Dendritic cell treated with granulocyte-macrophage colony-stimulating factor and Interleukin-4, amounts not matched to agents 40 ng/mL and 50 ng/mL, for 4 days (primary cell): ENCODE measurements at regions not wholly inside any gene's neighbourhood (a gene's known extent, or its start where the extent isn't known, plus 50 kb on each side); places are given as distances from the start of the nearest gene placed in this dataset.

Source experiments
- H3K27ac Mint-ChIP-seq: one replicate; pipeline ENCODE4 v1.8.0; 2022; ENCODE audit warnings: mild to moderate bottlenecking, mixed read lengths
- H3K27me3 Mint-ChIP-seq: one replicate; pipeline ENCODE4 v1.8.0; 2022; ENCODE audit warnings: mild to moderate bottlenecking, mixed read lengths
- H3K36me3 Mint-ChIP-seq: one replicate; pipeline ENCODE4 v1.8.0; 2022; ENCODE audit warnings: low read depth, mixed read lengths
- H3K4me1 Mint-ChIP-seq: one replicate; pipeline ENCODE4 v1.8.0; 2022; ENCODE audit warnings: low read depth, mixed read lengths
- H3K4me3 Mint-ChIP-seq: one replicate; pipeline ENCODE4 v1.8.0; 2022; ENCODE audit warnings: mild to moderate bottlenecking, moderate library complexity, mixed read lengths
- H3K9me3 Mint-ChIP-seq: one replicate; pipeline ENCODE4 v1.8.0; 2022; ENCODE audit warnings: mixed read lengths
- intact Hi-C: fragments of 100-400 bp; cut with micrococcal nuclease; formaldehyde crosslinking; loops from one replicate; pipeline ENCODE4 v1.15.0; 2022

DNA sequence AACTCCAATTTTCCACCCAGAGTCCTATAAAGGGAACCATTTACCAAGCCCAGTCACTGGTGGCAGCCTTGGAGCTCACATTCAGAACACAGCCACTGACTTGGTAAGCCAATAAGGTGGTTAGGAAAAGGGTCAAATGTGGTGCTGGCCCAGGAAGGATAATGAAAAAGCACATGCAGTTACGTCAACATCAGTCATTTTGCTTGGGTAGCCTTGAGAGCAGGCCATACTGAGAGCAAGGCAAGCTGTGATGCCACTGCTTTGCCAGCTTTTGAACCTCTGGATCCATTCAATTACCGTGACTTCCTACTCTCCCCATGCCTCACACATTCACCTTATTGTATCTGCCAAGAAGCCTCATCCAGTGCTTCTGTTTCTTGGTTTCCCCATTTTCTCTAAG lies 253.6 kb downstream of the OPA1 start:
- Mint-ChIP-seq H3K27ac (no peak overlapping the region), H3K4me3 (no peak overlapping the region), H3K4me1 (peaks cover 21% of the 10 kb centered on the region), H3K27me3 (peaks cover 22% of the 10 kb centered on the region), H3K36me3 (no peaks in the 10 kb centered on the region), H3K9me3 (no peaks in the 10 kb centered on the region)
- intact Hi-C loops: no loop called here

DNA sequence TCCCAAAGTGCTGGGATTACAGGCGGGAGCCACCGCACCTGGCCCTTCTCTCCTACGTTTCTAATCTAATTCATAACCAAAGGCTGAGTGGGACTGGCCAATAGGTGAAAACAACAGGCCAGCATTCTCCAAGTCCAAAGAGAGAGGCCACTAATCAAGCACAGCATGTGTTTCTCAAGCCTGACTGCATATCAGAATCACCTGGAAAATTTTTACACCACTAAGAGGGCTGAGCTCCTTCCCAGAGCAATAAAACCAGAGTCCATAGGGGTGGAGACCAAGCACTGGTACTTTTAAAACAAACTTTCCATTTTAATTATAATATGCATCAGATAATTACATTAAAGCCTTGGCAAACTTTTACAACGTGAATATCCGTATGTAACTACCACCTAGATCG lies 254.4 kb downstream of the OPA1 start:
- Mint-ChIP-seq H3K27me3 (peaks cover 22% of the 10 kb centered on the region), H3K4me1 (peaks cover 13% of the 10 kb centered on the region), H3K9me3 (no peaks in the 10 kb centered on the region), H3K4me3 (no peak overlapping the region), H3K36me3 (no peaks in the 10 kb centered on the region), H3K27ac (no peak overlapping the region)
- intact Hi-C loops: no loop called here

DNA sequence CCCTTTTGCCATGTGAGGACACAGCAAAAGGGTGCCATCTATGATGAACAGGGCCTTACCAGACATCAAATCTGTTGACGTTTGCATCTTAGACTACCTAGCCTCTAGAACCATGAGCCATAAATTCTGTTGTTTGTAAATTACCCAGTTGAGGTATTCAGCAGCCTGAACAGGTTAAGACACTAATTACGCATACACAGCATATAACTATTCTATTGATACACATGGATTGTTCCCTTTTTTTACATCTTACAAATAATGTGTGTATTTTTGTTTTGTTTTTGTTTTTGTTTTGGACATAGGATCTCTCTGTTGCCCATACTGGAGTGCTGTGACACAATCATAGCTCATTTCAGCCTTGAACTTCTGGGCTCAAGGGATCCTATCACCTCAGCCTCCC lies 255.5 kb downstream of the OPA1 start:
- peaks cover 11% of the 10 kb centered on the region for H3K27me3 Mint-ChIP-seq
- no peaks in the 10 kb centered on the region for H3K36me3 Mint-ChIP-seq
- H3K4me1 Mint-ChIP-seq: peaks cover 12% of the 10 kb centered on the region
- no peak overlapping the region for H3K27ac Mint-ChIP-seq
- H3K4me3 Mint-ChIP-seq: no peak overlapping the region
- H3K9me3 Mint-ChIP-seq: no peaks in the 10 kb centered on the region
- intact Hi-C loops: no loop called here

DNA sequence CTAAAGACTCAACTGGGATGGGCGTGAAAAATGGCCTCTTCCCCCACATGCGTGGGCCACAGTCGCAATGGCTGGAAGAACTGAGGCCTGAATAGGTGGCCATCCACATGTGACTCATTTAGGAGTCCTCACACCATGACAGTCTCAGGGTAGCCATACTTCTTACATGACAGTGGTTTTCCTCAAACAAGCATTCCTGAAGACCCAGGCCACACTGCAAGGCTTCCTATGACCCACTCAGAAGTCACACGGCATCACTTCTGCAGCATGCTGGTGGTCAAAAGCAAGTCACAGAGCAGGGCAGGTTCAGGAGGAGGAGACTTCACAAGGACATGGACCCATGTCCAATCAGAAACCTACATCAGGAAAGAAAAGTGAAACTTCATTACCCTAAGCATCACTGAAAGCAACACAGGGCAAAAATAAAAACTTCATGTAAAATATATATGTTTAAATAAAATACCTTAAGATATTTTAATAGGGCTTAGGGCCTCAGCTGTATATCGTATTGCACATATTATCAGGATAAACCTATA lies 257.1 kb downstream of the OPA1 start:
- H3K27me3 Mint-ChIP-seq: peaks cover 7% of the 10 kb centered on the region
- H3K27ac Mint-ChIP-seq: no peak overlapping the region
- H3K4me3 Mint-ChIP-seq: no peak overlapping the region
- H3K9me3 Mint-ChIP-seq: no peaks in the 10 kb centered on the region
- H3K36me3 Mint-ChIP-seq: no peaks in the 10 kb centered on the region
- H3K4me1 Mint-ChIP-seq: peaks cover 18% of the 10 kb centered on the region
- intact Hi-C loops: no loop called here

DNA sequence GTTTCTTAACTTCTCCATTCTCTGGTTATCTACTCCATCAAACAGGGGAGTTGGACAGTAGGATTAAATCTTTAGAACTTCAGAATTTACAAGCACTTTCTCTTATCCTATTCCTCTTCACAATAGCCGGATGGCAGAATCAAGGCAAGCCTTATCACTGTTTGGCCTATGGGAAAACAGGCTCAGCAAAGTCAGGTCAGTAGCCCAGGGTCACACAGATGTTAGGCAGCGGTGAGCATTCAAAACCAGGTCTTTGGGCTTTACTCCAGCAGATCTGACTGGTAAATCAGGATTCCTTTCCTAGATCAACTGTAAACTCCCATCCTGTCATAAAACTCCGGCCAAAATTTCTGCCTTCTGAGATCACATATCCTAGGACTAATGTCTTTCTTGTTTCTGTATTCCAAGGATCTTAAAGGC lies 258.4 kb downstream of the OPA1 start:
- H3K4me3 Mint-ChIP-seq: no peak overlapping the region
- intact Hi-C loops: no loop called here
- H3K27me3 Mint-ChIP-seq: no peaks in the 10 kb centered on the region
- no peaks in the 10 kb centered on the region for H3K9me3 Mint-ChIP-seq
- no peak overlapping the region for H3K27ac Mint-ChIP-seq
- H3K4me1 Mint-ChIP-seq: peaks cover 13% of the 10 kb centered on the region
- H3K36me3 Mint-ChIP-seq: no peaks in the 10 kb centered on the region

DNA sequence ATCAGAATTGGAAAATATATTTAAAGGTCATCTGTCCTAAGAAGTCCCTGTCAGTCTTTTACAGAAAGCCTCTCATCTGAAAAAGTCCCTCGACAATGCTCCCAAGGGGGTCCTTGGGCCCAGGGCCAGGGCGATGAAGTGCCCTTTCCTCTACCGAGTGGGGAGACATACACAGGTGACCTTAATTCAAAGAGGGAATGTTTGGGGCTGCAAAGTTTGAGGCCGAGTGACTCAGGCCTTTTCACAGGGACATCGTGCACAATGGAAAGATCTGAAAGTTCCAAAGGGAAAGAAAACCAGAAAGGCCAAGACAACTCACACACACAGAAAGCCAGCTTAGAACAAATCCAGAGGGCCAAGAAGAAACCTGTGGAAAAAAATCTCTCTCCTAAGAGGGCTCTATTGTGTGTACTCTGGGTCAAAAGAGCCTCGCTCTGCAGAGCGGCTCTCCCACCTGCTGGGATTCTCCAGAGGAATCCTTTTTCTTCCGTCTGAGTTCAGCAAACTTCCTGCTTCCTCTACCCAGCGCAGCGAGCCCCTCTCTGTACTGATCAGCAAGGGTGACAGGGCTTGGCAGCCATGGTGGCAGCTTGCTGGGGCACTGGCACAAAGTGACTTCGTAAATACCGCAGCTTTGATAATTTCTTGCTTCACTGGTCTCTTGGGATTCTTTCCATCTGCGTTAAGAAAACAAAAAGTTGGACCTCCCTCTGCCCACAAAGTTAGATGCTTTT lies 259.1 kb downstream of the OPA1 start:
- Mint-ChIP-seq H3K4me3 (no peak overlapping the region), H3K4me1 (peaks cover 13% of the 10 kb centered on the region), H3K27me3 (no peaks in the 10 kb centered on the region), H3K36me3 (no peaks in the 10 kb centered on the region), H3K27ac (no peak overlapping the region), H3K9me3 (no peaks in the 10 kb centered on the region)
- intact Hi-C loops: no loop called here

DNA sequence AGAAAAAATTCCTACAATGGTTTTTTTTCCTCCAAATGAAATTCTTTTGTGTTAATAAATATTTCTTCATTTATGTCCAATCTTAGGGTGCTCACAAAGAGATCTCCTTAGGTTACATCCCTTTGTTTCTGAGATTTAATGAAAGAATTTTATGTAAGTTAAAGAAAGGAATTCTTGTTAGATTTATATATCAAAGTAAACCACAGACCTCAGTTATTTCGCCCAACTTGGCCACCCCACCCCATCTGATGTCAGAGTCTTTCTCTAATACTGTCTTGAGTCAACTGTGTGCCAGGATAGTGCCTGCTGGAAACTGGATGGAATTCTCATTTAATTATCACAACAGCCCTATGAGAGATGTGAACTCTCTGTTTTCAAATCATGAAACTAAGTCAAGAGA lies 259.9 kb downstream of the OPA1 start:
- no peak overlapping the region for H3K4me3 Mint-ChIP-seq
- H3K27me3 Mint-ChIP-seq: no peaks in the 10 kb centered on the region
- H3K4me1 Mint-ChIP-seq: peaks cover 17% of the 10 kb centered on the region
- no peaks in the 10 kb centered on the region for H3K9me3 Mint-ChIP-seq
- intact Hi-C loops: no loop called here
- H3K27ac Mint-ChIP-seq: peak overlapping the region; percentile 34
- H3K36me3 Mint-ChIP-seq: no peaks in the 10 kb centered on the region

DNA sequence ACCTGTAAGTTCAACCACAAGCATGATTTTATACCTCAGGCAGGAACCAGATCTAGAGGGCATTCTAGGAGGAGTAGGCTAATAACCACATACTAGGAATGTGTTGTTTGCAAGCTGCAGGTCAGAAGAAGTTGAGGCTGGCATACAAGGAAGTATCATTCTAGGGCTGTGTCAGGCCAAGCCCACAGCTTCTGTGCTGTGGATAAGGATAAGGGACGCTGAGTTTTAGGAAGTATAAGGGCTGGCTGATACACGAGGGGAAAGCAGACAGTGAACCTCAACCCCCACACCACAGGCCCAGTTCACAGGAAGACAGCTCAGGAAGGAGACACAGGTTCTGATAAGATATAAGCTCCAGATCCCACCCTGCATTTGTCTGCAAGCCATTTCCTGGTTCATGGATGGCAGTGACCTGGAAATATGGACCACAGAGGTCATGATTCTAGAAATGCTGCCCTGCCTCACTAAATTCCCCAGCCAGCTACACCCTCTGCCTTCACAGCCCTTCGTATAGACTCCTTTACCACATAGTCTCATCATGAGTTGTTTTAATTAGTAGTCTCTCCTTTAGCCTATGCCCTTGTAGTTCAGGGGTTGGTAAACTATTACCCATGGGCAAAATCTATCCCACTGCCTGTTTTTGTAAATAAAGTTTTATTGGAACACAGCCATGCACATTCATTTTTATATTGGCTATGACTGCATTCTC lies 260.7 kb downstream of the OPA1 start:
- Mint-ChIP-seq H3K27ac (peak overlapping the region; percentile 34), H3K9me3 (no peaks in the 10 kb centered on the region)
- intact Hi-C loops: no loop called here

DNA sequence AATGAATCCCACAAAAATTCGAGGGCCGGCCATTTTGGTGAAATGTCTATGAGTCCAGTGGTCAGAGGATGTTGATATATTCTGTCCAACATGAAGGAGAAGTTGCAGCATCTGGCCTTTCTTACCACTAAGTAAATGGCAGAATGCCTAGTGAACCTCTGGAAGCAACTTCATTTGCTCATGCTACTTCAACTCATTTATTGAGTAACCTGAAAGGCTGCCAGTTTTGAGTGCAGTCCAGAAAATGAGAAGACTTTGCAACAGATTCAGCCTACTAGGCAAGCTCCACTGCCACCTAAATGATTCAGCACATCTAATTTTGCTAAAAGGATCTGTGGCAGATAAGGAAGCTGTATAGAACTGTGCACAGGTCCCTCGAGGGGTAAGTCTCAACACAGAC lies 265.0 kb downstream of the OPA1 start:
- no peaks in the 10 kb centered on the region for H3K36me3 Mint-ChIP-seq
- H3K27me3 Mint-ChIP-seq: peaks cover 2% of the 10 kb centered on the region
- H3K27ac Mint-ChIP-seq: no peak overlapping the region
- peaks cover 28% of the 10 kb centered on the region for H3K4me1 Mint-ChIP-seq
- H3K4me3 Mint-ChIP-seq: no peak overlapping the region
- no peaks in the 10 kb centered on the region for H3K9me3 Mint-ChIP-seq
- intact Hi-C loops: no loop called here

More for the DNA sequence above, 260.7 kb downstream of the OPA1 start:
- no peaks in the 10 kb centered on the region for H3K27me3 Mint-ChIP-seq
- no peaks in the 10 kb centered on the region for H3K36me3 Mint-ChIP-seq
- H3K4me3 Mint-ChIP-seq: no peak overlapping the region
- peaks cover 25% of the 10 kb centered on the region for H3K4me1 Mint-ChIP-seq

DNA sequence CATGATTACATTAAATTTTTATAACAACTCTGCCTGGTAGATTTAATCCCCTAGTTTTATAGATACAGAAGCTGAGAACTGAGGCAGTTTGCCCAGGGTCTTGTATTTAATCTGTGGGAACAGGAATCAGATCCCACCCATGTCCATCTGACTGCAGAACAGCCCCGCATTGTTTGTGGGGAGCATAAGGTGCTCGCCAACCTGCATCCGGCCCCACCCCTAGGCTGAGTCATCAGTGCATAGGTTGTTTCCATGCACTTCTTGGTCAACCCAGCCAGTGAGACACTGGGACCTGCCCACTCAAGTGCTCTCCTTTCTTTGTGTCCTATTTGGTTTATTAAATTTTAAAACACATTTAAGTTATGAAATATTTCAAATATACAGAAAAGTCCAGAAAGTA lies 266.2 kb downstream of the OPA1 start:
- Mint-ChIP-seq H3K4me3 (no peak overlapping the region), H3K9me3 (no peaks in the 10 kb centered on the region), H3K36me3 (no peaks in the 10 kb centered on the region), H3K27me3 (peaks cover 4% of the 10 kb centered on the region), H3K4me1 (peaks cover 17% of the 10 kb centered on the region), H3K27ac (no peak overlapping the region)
- intact Hi-C loops: no loop called here

DNA sequence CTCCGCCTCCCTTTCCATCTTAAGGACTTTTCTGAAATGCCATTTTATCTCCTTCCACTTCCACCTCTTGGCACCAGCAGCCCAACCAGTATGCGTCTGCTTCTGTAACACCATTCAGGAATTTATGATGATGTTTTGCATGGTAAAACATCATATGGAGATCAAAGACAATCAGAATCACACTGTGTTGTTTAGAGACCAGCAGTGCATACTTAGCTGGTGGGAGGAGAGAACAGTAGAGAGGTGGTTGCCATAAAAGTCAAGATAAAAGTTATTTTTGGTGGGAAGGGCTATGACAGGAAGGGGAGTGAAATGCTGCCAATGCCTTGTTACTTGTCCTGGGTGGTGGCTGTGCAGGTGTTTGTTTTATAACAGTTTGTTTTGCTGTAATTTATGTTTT lies 268.0 kb downstream of the OPA1 start:
- intact Hi-C loops: no loop called here
- Mint-ChIP-seq H3K4me3 (no peak overlapping the region), H3K9me3 (no peaks in the 10 kb centered on the region), H3K27ac (no peak overlapping the region), H3K36me3 (no peaks in the 10 kb centered on the region), H3K4me1 (peaks cover 24% of the 10 kb centered on the region), H3K27me3 (peaks cover 4% of the 10 kb centered on the region)

DNA sequence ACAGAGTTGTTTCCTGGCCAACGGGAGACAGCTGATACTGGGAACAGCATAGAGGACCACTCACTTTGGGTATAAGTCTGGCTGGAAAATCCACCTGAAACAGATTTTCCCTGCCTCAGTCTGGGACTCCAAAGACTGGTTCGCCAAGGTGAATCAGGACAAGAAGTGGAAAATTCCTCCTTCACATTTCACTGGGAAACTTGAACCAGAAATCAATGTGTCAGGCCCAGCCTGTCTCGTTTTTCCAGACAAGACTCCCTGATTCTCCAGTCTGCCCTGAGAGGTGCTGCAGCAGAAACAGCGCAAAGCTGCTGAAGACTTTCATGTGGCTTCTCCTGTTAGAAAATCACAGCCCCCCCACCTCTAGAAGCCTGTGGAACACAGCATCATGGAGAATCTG lies 269.8 kb downstream of the OPA1 start:
- intact Hi-C loops: no loop called here
- Mint-ChIP-seq H3K36me3 (no peaks in the 10 kb centered on the region), H3K4me3 (no peak overlapping the region), H3K9me3 (no peaks in the 10 kb centered on the region), H3K27me3 (peaks cover 9% of the 10 kb centered on the region), H3K27ac (no peak overlapping the region), H3K4me1 (peaks cover 20% of the 10 kb centered on the region)

DNA sequence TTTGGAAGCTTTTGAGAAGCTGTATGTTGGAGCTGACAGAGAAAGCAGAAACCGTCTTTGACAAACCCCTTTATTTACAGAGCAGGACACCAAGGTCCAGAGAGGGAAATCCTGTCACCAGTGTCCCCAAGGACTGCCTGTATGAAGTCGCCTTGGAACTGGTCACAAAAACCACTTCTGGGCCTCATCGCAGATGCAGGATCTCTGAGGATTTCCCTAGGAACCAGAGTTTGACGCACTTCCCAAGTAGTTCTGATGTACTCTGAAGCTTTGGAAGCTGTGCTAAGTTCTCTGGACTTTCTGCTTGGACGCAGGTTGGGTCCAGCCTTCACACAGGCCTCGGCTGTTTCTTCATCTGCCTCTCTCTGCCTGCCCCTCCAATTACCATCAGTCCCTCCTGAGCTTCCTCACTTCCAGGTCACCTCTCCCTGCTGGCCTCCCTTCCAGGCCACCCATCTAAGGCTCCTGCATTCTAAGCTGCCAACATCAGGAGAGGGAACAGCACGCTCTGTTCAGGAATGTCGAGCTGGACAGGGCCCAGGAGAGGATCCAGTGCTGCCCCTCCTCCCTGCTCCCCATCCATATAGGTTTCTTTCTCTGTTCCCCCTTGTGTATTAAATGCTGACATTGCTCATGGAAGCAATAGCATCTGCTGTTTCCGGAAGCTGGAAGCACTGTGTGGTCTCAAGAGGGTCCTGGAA lies 270.8 kb downstream of the OPA1 start:
- H3K27ac Mint-ChIP-seq: no peak overlapping the region
- no peaks in the 10 kb centered on the region for H3K36me3 Mint-ChIP-seq
- peaks cover 15% of the 10 kb centered on the region for H3K4me1 Mint-ChIP-seq
- intact Hi-C loops: no loop called here
- H3K27me3 Mint-ChIP-seq: peaks cover 16% of the 10 kb centered on the region
- H3K9me3 Mint-ChIP-seq: no peaks in the 10 kb centered on the region
- H3K4me3 Mint-ChIP-seq: no peak overlapping the region

DNA sequence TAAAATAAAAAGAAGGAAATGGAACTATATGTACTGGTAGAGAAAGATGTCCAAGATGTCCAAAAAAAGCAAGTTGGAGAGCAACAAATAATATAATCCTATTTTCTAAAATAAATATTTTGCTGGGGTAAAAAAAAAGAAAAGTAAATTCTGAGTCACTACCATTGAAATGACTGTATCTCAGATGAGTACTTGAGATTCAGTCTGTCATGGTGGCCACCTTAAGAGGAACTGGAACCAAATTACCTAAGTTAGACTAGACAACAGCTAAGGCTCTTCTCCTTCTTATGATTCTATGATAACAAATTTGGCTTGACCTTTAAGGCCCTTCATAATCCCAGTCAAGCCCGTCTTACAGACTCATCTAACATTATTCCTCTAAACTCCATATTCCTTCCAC lies 270.6 kb upstream of the HES1 start:
- Mint-ChIP-seq H3K27ac (no peak overlapping the region), H3K27me3 (peaks cover 31% of the 10 kb centered on the region), H3K4me3 (no peak overlapping the region), H3K9me3 (no peaks in the 10 kb centered on the region), H3K36me3 (no peaks in the 10 kb centered on the region), H3K4me1 (peaks cover 26% of the 10 kb centered on the region)
- intact Hi-C loops: no loop called here
